NCI-H345 treated with DMSO at 0.1 percent for 48 hours (cell line): ENCODE measurements at regions not wholly inside any gene's neighbourhood (a gene's known extent, or its start where the extent isn't known, plus 50 kb on each side); places are given as distances from the start of the nearest gene placed in this dataset.
"Not testable (repeated sequence)": the region's sequence is repeated elsewhere in the genome, so short reads cannot be mapped to it uniquely, and the experiment has no call there.

Experiments
- DNase-seq: peaks from one replicate; lab custom pipeline; 2025; ENCODE audit not compliant: unreplicated experiment; lab: John Stamatoyannopoulos, UW

GRCh38 chr2:226483143-226483542, 316.5 kb downstream of the IRS1 start:
- DNase-seq: no peak

DNA sequence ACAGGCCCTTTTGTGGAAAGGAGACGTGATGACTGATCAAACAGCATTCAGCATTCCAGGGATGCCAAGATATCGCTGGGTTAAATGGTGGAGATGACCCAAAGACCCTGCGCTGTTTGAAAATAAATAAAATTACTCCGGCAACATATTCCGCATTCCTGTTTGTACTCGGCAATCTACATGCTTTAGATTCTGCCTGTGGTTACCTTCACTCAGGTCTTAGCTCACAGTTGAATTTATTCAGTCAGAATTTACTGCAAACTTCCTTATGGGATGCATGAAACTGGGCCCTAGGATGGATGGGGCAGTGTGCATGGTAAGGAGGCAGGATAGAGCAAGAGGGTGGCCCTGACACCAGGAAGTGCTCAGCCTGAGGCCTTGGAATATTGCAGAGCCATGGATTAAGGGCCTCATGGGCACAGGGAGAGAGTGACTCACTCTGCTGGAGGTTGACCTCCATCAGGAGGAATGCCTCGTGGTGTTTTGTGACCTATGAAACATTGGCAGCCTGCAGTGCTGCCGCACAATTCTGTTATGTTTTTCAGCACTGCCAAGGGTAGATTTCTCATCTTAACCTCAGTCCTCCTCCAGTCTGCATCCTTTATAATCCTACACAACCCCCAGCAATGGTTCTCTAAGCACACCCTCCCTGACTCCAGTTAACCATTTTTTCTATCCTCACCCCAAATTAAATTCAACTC, 321.4 kb downstream of the IRS1 start:
- no peak for DNase-seq

GRCh38 chr2:226477221-226478108, 322.2 kb downstream of the IRS1 start:
- DNase-seq: no peak

GRCh38 chr2:226475650-226476049, 324.0 kb downstream of the IRS1 start:
- DNase-seq: no peak

- no peak for DNase-seq
Observed at GRCh38 chr2:226474131-226474530, 325.5 kb downstream of the IRS1 start.

DNA sequence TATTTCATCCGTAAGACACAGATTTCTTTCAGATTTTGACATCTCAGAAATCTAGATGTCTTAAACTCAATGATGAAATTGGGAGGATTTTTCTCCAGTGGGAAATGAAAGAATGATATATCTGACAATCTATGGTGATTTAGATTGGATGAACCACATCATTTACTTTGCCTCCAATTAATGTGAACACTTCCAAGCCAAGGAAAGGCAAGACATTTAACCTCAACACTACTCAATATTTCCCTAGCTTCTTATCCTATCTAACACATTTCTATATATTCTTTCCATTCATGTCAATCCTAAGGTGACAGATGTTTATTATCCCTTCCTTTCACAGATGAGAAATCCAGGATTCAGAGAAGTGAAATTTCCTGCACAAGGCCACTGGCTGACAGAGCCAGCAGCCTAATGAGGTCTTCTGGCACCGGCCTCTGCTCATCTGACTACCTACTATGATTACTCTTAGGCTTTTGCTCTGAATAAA, 327.6 kb downstream of the IRS1 start:
- DNase-seq: no peak

DNA sequence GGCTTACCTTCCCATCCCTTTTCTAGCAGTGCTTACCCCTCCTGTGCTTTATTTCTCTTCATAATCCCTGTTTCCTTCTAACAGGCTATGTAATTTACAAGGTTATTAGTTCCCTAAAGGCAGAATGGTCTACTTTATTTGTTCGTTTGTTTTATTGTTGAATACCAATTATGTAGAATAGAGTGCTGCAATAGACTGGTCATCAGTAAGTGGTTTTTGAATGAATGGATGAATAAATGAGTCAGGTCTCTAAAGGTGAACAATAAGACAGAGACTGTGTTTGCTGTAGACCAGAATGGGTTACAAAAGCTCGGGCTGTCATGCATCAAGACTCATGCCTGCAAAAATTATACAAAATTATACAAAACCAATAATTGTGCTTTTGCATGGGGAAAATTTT, 332.0 kb downstream of the IRS1 start:
- no peak for DNase-seq

GRCh38 chr2:226467221-226467620, 332.4 kb downstream of the IRS1 start:
- DNase-seq: no peak

- no peak for DNase-seq
Observed at GRCh38 chr2:226466589-226466988, 333.0 kb downstream of the IRS1 start.

- no peak for DNase-seq
Observed at GRCh38 chr2:226466124-226466523, 333.5 kb downstream of the IRS1 start.

- DNase-seq: no peak
Observed at GRCh38 chr2:226464380-226464779, 335.2 kb downstream of the IRS1 start.

DNA sequence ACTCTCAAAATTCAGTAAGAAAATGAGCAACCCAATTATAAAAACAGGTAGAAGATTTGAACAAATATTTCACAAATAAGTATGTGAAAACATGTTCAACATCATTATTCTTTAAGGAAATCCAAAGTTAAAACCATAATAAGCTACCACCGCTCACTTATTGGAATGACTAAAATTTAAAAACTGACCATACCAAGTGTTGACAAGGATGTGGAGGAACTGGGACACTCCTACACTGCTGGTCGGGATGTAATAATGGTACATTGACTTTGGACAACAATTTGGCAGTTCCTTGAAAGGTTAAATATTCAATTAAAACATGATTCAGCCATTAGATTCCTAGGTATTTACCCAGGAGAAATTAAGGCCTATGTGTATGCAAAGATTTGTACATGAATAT, 336.5 kb downstream of the IRS1 start:
- DNase-seq: no peak

DNA sequence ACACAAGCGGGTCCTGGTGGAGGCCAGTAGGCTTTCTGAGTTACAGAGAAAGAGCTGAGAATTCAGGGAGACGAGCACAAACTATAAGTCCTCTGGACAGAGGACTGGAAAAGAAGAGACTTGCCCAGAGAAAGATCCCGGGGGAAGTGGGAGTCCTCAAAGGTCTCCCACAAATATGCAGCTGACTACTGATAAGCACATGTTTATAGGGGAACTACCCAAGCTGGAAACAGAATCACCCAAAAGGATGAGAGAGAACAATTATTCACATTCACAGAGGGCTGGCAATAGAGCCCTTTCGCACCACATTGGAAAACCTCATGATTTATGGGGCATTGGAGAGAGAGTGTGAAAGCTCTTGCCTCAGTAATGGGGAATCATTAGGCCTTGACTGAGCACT, 337.6 kb downstream of the IRS1 start:
- no peak for DNase-seq

- not testable (repeated sequence) for DNase-seq
Observed at GRCh38 chr2:226456144-226456543, 343.5 kb downstream of the IRS1 start.

- DNase-seq: no peak
Observed at GRCh38 chr2:226452768-226453167, 346.9 kb downstream of the IRS1 start.

DNA sequence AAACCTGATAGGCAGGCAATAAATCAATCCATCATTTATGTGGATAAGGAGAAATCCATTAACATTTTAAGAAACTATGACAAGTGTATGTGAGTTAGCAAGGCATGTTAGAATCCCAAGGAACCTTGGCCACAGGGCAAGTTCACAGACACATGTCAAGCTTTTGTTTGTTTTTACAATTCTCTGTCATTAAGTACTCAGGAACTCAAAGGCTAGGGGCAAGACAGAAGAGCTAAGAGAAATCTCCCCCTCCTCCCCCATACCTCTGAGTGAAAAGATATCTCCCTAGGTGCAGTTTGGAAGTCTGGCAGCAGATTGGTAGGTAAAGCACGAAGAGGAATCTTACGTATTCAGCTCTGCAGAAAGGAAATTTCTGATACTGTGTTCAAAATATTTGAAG, 348.1 kb downstream of the IRS1 start:
- DNase-seq: no peak

DNA sequence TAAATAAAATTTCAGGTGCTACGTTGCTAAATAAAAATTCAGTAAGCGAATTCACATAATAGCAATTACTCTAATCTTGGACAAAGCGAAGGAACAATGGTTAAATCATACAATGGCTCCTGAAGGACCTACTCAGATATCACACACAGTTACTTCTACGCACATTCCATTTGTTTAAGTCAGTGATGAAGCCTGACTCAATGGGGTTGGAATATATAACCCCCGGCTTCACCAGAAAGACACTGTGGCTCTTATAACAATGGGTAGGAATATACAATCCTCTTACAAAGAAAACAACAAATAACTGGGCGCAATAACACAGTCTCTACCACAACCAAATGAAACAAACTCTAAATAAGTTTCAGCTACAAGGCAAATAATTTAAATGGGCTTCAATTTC, 349.5 kb downstream of the IRS1 start:
- no peak for DNase-seq

DNA sequence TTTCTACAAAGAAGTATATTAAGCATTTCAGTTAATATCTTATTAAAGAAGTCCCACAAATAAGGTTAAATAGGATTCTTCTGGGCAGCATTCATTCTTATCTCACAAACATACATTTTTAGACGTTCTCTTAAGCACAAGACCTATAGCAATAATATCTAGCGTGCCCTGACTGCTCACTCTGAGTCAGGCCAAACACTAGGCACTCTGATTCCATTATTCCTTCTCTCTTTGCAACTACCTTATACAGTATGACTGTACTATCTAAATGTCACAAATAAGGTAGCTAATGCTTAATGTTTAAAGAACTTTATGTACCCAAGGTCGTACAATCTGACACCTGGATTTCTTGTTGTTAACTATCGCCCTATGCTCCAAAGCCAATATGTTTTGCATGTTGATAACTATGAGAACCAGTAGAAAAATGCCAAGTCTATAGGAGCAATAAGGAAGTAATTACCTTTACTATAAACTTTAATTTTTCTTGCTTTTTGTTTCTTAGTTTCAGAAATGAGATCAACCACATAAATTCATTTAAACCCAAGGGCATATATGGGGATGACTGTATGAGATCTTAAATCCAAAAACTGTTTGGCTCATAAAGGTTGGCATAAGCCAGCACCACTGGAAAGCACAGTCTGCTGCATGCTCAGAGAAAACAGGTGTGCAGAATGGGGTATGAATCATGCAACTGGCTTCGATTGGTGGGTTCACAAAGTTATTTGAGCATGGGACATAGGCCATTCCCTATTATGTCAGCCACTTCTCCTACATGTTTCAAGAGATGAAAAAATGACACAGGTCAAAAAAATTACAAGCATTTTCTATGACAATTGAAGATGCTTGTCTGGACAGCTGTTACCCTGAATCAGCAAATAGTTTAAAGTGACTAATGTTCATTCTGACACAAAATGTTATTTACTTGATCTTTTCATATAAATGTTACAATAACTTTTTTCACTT, 352.0 kb downstream of the IRS1 start:
- no peak for DNase-seq

DNA sequence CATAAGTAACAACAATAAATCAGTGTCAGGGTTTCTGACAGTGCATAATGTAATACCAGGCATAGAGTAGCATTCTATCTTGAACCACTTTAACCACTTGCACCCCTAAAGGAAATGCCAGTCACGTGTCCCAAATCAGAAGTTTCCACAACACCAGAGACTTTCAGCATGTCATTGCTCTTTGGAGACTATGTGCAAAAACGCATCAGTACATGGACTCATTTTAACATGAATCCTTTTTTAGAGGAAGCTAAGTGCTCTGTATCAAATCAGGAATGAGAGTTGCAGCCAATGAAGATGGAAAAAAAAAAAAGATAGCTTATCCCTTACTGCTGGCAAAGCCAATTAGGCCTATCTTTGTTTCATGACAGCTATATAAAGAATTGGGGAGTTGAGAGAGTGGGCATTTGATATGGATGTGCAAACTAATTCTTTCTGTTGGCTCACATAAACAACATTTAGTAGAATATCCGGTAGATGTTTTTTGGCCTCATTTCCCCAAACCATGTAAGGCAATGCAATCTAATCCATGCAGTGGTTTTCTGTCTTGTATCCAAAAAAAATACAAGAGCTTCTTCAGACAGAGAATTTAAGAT, 353.1 kb downstream of the IRS1 start:
- DNase-seq: no peak

GRCh38 chr2:226445216-226445861, 354.3 kb downstream of the IRS1 start:
- DNase-seq: no peak
